ENCODE measurements at regions not wholly inside any gene's neighbourhood (a gene's known extent, or its start where the extent isn't known, plus 50 kb on each side); places are given as distances from the start of the nearest gene placed in this dataset.
"Not testable (repeated sequence)": the region's sequence is repeated elsewhere in the genome, so short reads cannot be mapped to it uniquely, and the experiment has no call there.

GRCh38 chr10:90975096-90975495 lies 54.2 kb upstream of the ANKRD1 start:
- DNase-seq = no peak

- no peak for DNase-seq
Measured at GRCh38 chr10:90977162-90977854, 56.4 kb upstream of the ANKRD1 start.

- DNase-seq = no peak
Measured at GRCh38 chr10:90977855-90978486, 57.1 kb upstream of the ANKRD1 start.

- DNase-seq = no peak
Measured at GRCh38 chr10:90982406-90983008, 61.6 kb upstream of the ANKRD1 start.

- DNase-seq = no peak
Measured at GRCh38 chr10:90983914-90984549, 63.1 kb upstream of the ANKRD1 start.

- no peak for DNase-seq
Measured at GRCh38 chr10:90984898-90985297, 64.0 kb upstream of the ANKRD1 start.

GRCh38 chr10:90985321-90985933 lies 64.5 kb upstream of the ANKRD1 start:
- no peak for DNase-seq

GRCh38 chr10:90986136-90986760 lies 65.4 kb upstream of the ANKRD1 start:
- no peak for DNase-seq

- no peak for DNase-seq
Measured at GRCh38 chr10:90986870-90987269, 66.0 kb upstream of the ANKRD1 start.

GRCh38 chr10:90987383-90987782 lies 66.5 kb upstream of the ANKRD1 start:
- DNase-seq = no peak

- DNase-seq = no peak
Measured at GRCh38 chr10:90988024-90988423, 67.1 kb upstream of the ANKRD1 start.

GRCh38 chr10:90988802-90989201 lies 67.9 kb upstream of the ANKRD1 start:
- DNase-seq = no peak

GRCh38 chr10:90989378-90989777 lies 68.5 kb upstream of the ANKRD1 start:
- no peak for DNase-seq

GRCh38 chr10:90992462-90992861 lies 71.6 kb upstream of the ANKRD1 start:
- no peak for DNase-seq

- DNase-seq = no peak
Measured at GRCh38 chr10:90993340-90993739, 72.5 kb upstream of the ANKRD1 start.

GRCh38 chr10:90997670-90998069 lies 76.8 kb upstream of the ANKRD1 start:
- DNase-seq = no peak

- DNase-seq = no peak
Measured at GRCh38 chr10:90998733-90999511, 78.0 kb upstream of the ANKRD1 start.

- DNase-seq = no peak
Measured at GRCh38 chr10:90999512-91000172, 78.8 kb upstream of the ANKRD1 start.

- DNase-seq = no peak
Measured at GRCh38 chr10:91000470-91000869, 79.6 kb upstream of the ANKRD1 start.

- no peak for DNase-seq
Measured at GRCh38 chr10:91000985-91001384, 80.1 kb upstream of the ANKRD1 start.

- no peak for DNase-seq
Measured at GRCh38 chr10:91002656-91003055, 81.8 kb upstream of the ANKRD1 start.

GRCh38 chr10:91003379-91003778 lies 82.5 kb upstream of the ANKRD1 start:
- DNase-seq = not testable (repeated sequence)
